ENCODE measurements at regions not wholly inside any gene's neighbourhood (a gene's known extent, or its start where the extent isn't known, plus 50 kb on each side); places are given as distances from the start of the nearest gene placed in this dataset.

DNA sequence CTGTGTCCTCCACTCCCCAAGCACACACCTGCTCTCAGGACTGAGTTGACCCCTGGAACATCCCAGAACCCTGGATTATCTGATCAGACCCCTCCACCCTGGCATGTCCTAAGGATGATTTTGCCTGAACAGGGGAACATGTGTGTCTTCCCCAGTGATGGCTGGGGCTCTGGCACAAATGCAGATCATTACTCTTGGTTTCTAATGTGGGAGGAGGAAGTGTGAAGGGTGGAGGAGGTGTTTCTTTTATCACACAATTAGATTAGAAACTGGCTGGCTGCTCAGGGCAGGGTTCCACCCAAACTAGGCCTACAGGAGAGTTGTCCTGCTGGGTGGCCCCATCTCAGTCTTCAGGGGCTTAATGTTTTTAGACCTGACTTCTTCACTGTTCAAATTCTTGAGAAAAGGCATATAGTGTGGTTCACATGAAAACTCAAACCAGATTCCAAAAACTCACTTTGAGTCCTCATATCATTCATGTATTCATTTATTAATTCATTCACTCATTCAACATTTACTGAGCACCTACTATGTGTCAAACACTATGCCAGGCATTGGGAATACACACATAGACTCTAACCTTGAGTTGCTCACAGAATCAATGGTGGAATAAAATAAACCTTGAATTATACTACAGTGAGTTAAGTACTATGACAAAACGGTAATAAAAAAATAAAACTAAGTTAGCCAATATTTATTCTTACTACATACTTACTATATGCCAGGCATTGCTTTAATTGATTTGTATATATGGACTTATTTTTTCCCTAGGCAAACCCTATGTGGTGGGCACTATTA, 221.8 kb upstream of the JUN start:
- Histone ChIP-seq H3K56ac (replicated peaks; ENCODE audit: insufficient read length, low read depth, low read length) (no peak overlapping the region), H2AFZ (ENCODE audit: low read length) (no peak overlapping the region), H3K36me3 (ENCODE audit: control insufficient read depth in 2 of 4, insufficient read depth in 4 of 4, low read length in 3 of 4) (no peaks in the 10 kb centered on the region), H3K9ac (replicated peaks in 1 of 4; ENCODE audit: extremely low read depth in 1 of 4, low read depth in 3 of 4, low read length in 3 of 4) (no peak overlapping the region), H4K8ac (ENCODE audit: extremely low read depth, insufficient read depth, low read length) (no peak overlapping the region), H3K4ac (replicated peaks; ENCODE audit: insufficient read length, low read depth, low read length) (no peak overlapping the region), H3K27ac (ENCODE audit: low read depth, low read length) (no peak overlapping the region), H2BK12ac (ENCODE audit: low read depth, low read length) (no peak overlapping the region), H4K5ac (ENCODE audit: insufficient read length, low read depth, low read length) (no peak overlapping the region), H4K91ac (replicated peaks; ENCODE audit: insufficient read length, low read length) (no peak overlapping the region), H2BK15ac (ENCODE audit: low read length) (no peak overlapping the region), H3K14ac (ENCODE audit: insufficient read length) (no peak overlapping the region), H2BK5ac (ENCODE audit: low read depth, low read length) (no peak overlapping the region), H3K4me1 (replicated peaks in 1 of 4; ENCODE audit: control insufficient read depth in 3 of 4, insufficient read depth in 4 of 4, low read length in 3 of 4) (peaks cover 0 to 3% (median 0%) of the 10 kb centered on the region in 4 experiments; a peak in 1 of 7 replicates), H3K23ac (ENCODE audit: insufficient read length) (no peak overlapping the region), H3K23me2 (ENCODE audit: low read depth, low read length) (no peaks in the 10 kb centered on the region; the same call in 1 of the 2 replicates), H3K79me1 (ENCODE audit: low read depth, low read length) (no peaks in the 10 kb centered on the region), H2AK5ac (ENCODE audit: low read depth, low read length) (no peak overlapping the region), H2BK120ac (replicated peaks; ENCODE audit: low read depth, low read length) (no peak overlapping the region), H3K27me3 (replicated peaks in 1 of 4; ENCODE audit: control insufficient read depth in 3 of 4, extremely low read depth in 1 of 4, insufficient read depth in 3 of 4, low read length in 3 of 4) (no peaks in the 10 kb centered on the region), H3K9me3 (ENCODE audit: insufficient read depth in 2 of 2, low read depth in 1 of 2, low read length in 1 of 2) (no peaks in the 10 kb centered on the region), H2BK20ac (ENCODE audit: low read length) (no peak overlapping the region), H4K20me1 (replicated peaks in 1 of 2; ENCODE audit: control insufficient read depth in 1 of 2, insufficient read depth in 2 of 2, low read length in 2 of 2) (no peaks in the 10 kb centered on the region), H3K4me3 (ENCODE audit: extremely low read depth in 1 of 4, insufficient read depth in 2 of 4, low read depth in 3 of 4, low read length in 4 of 4) (no peak overlapping the region), H3K4me2 (ENCODE audit: insufficient read depth in 1 of 2, low read depth in 2 of 2, low read length in 2 of 2) (no peak overlapping the region), H3K79me2 (ENCODE audit: control insufficient read depth in 1 of 2, insufficient read depth in 2 of 2, low read length in 2 of 2) (no peaks in the 10 kb centered on the region), H3K18ac (ENCODE audit: extremely low read depth, low read length) (no peak overlapping the region)
- no peak for DNase-seq (ENCODE audit: low read depth in 1 of 2, low spot score in 2 of 2)
- 91% methylated on average over 1 of the region's 1 CpG; no CpG with 5 or more reads in 1 of the 2 experiments for WGBS, 2 experiments (ENCODE audit: extremely low coverage in 1 of 2, insufficient coverage in 1 of 2, insufficient read length in 1 of 2, insufficient replicate concordance in 2 of 2, low coverage in 1 of 2, low lambda C conversion rate in 2 of 2, missing lambda C conversion rate in 1 of 2)
- FAIRE-seq = no peak
- ChIA-PET CTCF (ENCODE audit: partially characterized antibody) (no interaction called here), POLR2A (ENCODE audit: partially characterized antibody) (interaction anchor here (1.2 kb wide), 1 partner anchor 102 kb away, joined by 3 read pairs; no protein-coding TSS in a partner anchor)
- TF ChIP-seq MAFK (IDR thresholded peaks at IDR 0.05; ENCODE audit: low read depth, low read length) = no peak

Measured in H1 (cell line).